GM21390 (cell line): ENCODE measurements at regions not wholly inside any gene's neighbourhood (a gene's known extent, or its start where the extent isn't known, plus 50 kb on each side); places are given as distances from the start of the nearest gene placed in this dataset.

ENCODE experiments used
- ATAC-seq: cut with Tn5 transposase; IDR thresholded peaks from one replicate; pipeline ENCODE4 v1.9.1; 2021; ENCODE audit not compliant: unreplicated experiment

- no peak for ATAC-seq
Observed at GRCh38 chr10:131444286-131444685, 132.8 kb upstream of the TCERG1L start.

- no peak for ATAC-seq
Observed at GRCh38 chr10:131444862-131445461, 133.4 kb upstream of the TCERG1L start.

- no peak for ATAC-seq
Observed at GRCh38 chr10:131445623-131446022, 134.1 kb upstream of the TCERG1L start.

- ATAC-seq = no peak
Observed at GRCh38 chr10:131446171-131446570, 134.7 kb upstream of the TCERG1L start.

- no peak for ATAC-seq
Observed at GRCh38 chr10:131448171-131448570, 136.7 kb upstream of the TCERG1L start.

- no peak for ATAC-seq
Observed at GRCh38 chr10:131448883-131449282, 137.4 kb upstream of the TCERG1L start.

- ATAC-seq = no peak
Observed at GRCh38 chr10:131450216-131450765, 138.8 kb upstream of the TCERG1L start.

- no peak for ATAC-seq
Observed at GRCh38 chr10:131451407-131452015, 140.0 kb upstream of the TCERG1L start.

GRCh38 chr10:131452926-131453720 lies 141.6 kb upstream of the TCERG1L start:
- ATAC-seq = no peak

GRCh38 chr10:131453721-131454634 lies 142.5 kb upstream of the TCERG1L start:
- no peak for ATAC-seq

- no peak for ATAC-seq
Observed at GRCh38 chr10:131456411-131456810, 144.9 kb upstream of the TCERG1L start.

GRCh38 chr10:131461093-131461492 lies 149.6 kb upstream of the TCERG1L start:
- ATAC-seq = no peak

- no peak for ATAC-seq
Observed at GRCh38 chr10:131464789-131465188, 153.3 kb upstream of the TCERG1L start.

GRCh38 chr10:131469551-131469950 lies 158.0 kb upstream of the TCERG1L start:
- ATAC-seq = no peak

GRCh38 chr10:131473645-131474044 lies 162.1 kb upstream of the TCERG1L start:
- no peak for ATAC-seq

- ATAC-seq = no peak
Observed at GRCh38 chr10:131474416-131474815, 162.9 kb upstream of the TCERG1L start.

- no peak for ATAC-seq
Observed at GRCh38 chr10:131475043-131475442, 163.5 kb upstream of the TCERG1L start.

- no peak for ATAC-seq
Observed at GRCh38 chr10:131475803-131476202, 164.3 kb upstream of the TCERG1L start.

- ATAC-seq = no peak
Observed at GRCh38 chr10:131477457-131478121, 166.1 kb upstream of the TCERG1L start.

GRCh38 chr10:131478377-131478989 lies 167.0 kb upstream of the TCERG1L start:
- ATAC-seq = no peak
